ENCODE measurements at regions not wholly inside any gene's neighbourhood (a gene's known extent, or its start where the extent isn't known, plus 50 kb on each side); places are given as distances from the start of the nearest gene placed in this dataset.

GRCh38 chr12:75670216-75670615 lies 158.8 kb upstream of the KRR1 start:
- no peaks in the 10 kb centered on the region for H3K9me3 ChIP-seq
- H3K27ac ChIP-seq = no peak overlapping the region
- no peaks in the 10 kb centered on the region for H3K27me3 ChIP-seq
- WGBS, 2 donors = 76 to 84% methylated on average over 5 of the region's 5 CpGs
- H3K4me3 ChIP-seq = no peak overlapping the region
- DNase-seq (ENCODE audit: low spot score in 2 of 2) = no peak
- TF ChIP-seq POLR2A (IDR thresholded peaks at IDR 0.05) = no peak
- TF ChIP-seq EP300 (IDR thresholded peaks at IDR 0.05) = no peak
- no peak for TF ChIP-seq CTCF (IDR thresholded peaks at IDR 0.05)
- H3K36me3 ChIP-seq = no peaks in the 10 kb centered on the region
- peaks cover 0 to 12% (median 0%) of the 10 kb centered on the region in 4 donors for H3K4me1 ChIP-seq

- Histone ChIP-seq H3K27me3 (no peaks in the 10 kb centered on the region), H3K27ac (no peak overlapping the region), H3K4me3 (no peak overlapping the region), H3K4me1 (peaks cover 0 to 17% (median 0%) of the 10 kb centered on the region in 4 donors), H3K36me3 (no peaks in the 10 kb centered on the region), H3K9me3 (no peaks in the 10 kb centered on the region)
- 23 to 32% methylated on average over 2 of the region's 2 CpGs for WGBS, 2 donors
- no peak for DNase-seq (ENCODE audit: low spot score in 2 of 2)
- TF ChIP-seq POLR2A (IDR thresholded peaks at IDR 0.05) (no peak), EP300 (IDR thresholded peaks at IDR 0.05) (no peak), CTCF (IDR thresholded peaks at IDR 0.05) (no peak)
Measured at GRCh38 chr12:75666939-75667334, 155.5 kb upstream of the KRR1 start.

- Histone ChIP-seq H3K36me3 (no peaks in the 10 kb centered on the region), H3K27ac (peak overlapping the region in 1 of 4 donors; percentile 11), H3K4me3 (no peak overlapping the region), H3K4me1 (peaks cover 0 to 17% (median 0%) of the 10 kb centered on the region in 4 donors), H3K27me3 (no peaks in the 10 kb centered on the region), H3K9me3 (no peaks in the 10 kb centered on the region)
- 60 to 62% methylated on average over 5 of the region's 5 CpGs for WGBS, 2 donors
- DNase-seq (ENCODE audit: low spot score in 2 of 2) = no peak
- no peak for TF ChIP-seq POLR2A (IDR thresholded peaks at IDR 0.05)
- TF ChIP-seq EP300 (IDR thresholded peaks at IDR 0.05) = no peak
- no peak for TF ChIP-seq CTCF (IDR thresholded peaks at IDR 0.05)
Measured at GRCh38 chr12:75666126-75666938, 154.9 kb upstream of the KRR1 start.

GRCh38 chr12:75665216-75665615 lies 153.8 kb upstream of the KRR1 start:
- no peaks in the 10 kb centered on the region for H3K9me3 ChIP-seq
- H3K4me3 ChIP-seq = no peak overlapping the region
- H3K36me3 ChIP-seq = no peaks in the 10 kb centered on the region
- DNase-seq (ENCODE audit: low spot score in 2 of 2) = no peak
- no peaks in the 10 kb centered on the region for H3K27me3 ChIP-seq
- no peak overlapping the region for H3K27ac ChIP-seq
- 43 to 45% methylated on average over 2 of the region's 2 CpGs for WGBS, 2 donors
- no peak for TF ChIP-seq CTCF (IDR thresholded peaks at IDR 0.05)
- TF ChIP-seq POLR2A (IDR thresholded peaks at IDR 0.05) = no peak
- TF ChIP-seq EP300 (IDR thresholded peaks at IDR 0.05) = no peak
- peaks cover 0 to 17% (median 0%) of the 10 kb centered on the region in 4 donors for H3K4me1 ChIP-seq

GRCh38 chr12:75662511-75663159 lies 151.2 kb upstream of the KRR1 start:
- Histone ChIP-seq H3K4me1 (peaks cover 0 to 27% (median 0%) of the 10 kb centered on the region in 4 donors), H3K9me3 (no peaks in the 10 kb centered on the region), H3K27ac (no peak overlapping the region), H3K27me3 (no peaks in the 10 kb centered on the region), H3K36me3 (no peaks in the 10 kb centered on the region), H3K4me3 (no peak overlapping the region)
- no peak for DNase-seq (ENCODE audit: low spot score in 2 of 2)
- TF ChIP-seq EP300 (IDR thresholded peaks at IDR 0.05) (no peak), POLR2A (IDR thresholded peaks at IDR 0.05) (no peak), CTCF (IDR thresholded peaks at IDR 0.05) (no peak)
- WGBS, 2 donors = 58 to 62% methylated on average over 2 of the region's 2 CpGs
